ENCODE measurements at regions not wholly inside any gene's neighbourhood (a gene's known extent, or its start where the extent isn't known, plus 50 kb on each side); places are given as distances from the start of the nearest gene placed in this dataset.
A peak's percentile ranks its signal among the peaks of the same experiment; 100 is the strongest.

- peak; percentile 39 for DNase-seq
Observed at GRCh38 chr5:84685121-84685894, 300.6 kb upstream of the EDIL3 start.

GRCh38 chr5:84683594-84683993, 298.9 kb upstream of the EDIL3 start:
- no peak for DNase-seq

GRCh38 chr5:84682531-84682930, 297.9 kb upstream of the EDIL3 start:
- DNase-seq: peak; percentile 47

- no peak for DNase-seq
Observed at GRCh38 chr5:84680908-84681307, 296.2 kb upstream of the EDIL3 start.

GRCh38 chr5:84673785-84674184, 289.1 kb upstream of the EDIL3 start:
- no peak for DNase-seq

- DNase-seq: no peak
Observed at GRCh38 chr5:84667576-84667975, 282.9 kb upstream of the EDIL3 start.

- no peak for DNase-seq
Observed at GRCh38 chr5:84650429-84650828, 265.7 kb upstream of the EDIL3 start.

- no peak for DNase-seq
Observed at GRCh38 chr5:84647581-84647980, 262.9 kb upstream of the EDIL3 start.

GRCh38 chr5:84642795-84643194, 258.1 kb upstream of the EDIL3 start:
- peak; percentile 72 for DNase-seq

- DNase-seq: no peak
Observed at GRCh38 chr5:84642324-84642723, 257.6 kb upstream of the EDIL3 start.

GRCh38 chr5:84637662-84638375, 253.1 kb upstream of the EDIL3 start:
- DNase-seq: no peak

- no peak for DNase-seq
Observed at GRCh38 chr5:84635235-84636055, 250.8 kb upstream of the EDIL3 start.

- peak; percentile 7 for DNase-seq
Observed at GRCh38 chr5:84634256-84634655, 249.6 kb upstream of the EDIL3 start.

- no peak for DNase-seq
Observed at GRCh38 chr5:84632418-84632817, 247.7 kb upstream of the EDIL3 start.

- DNase-seq: no peak
Observed at GRCh38 chr5:84628918-84629317, 244.2 kb upstream of the EDIL3 start.

GRCh38 chr5:84623019-84623418, 238.3 kb upstream of the EDIL3 start:
- DNase-seq: no peak

- DNase-seq: peak; percentile 14
Observed at GRCh38 chr5:84622461-84622860, 237.8 kb upstream of the EDIL3 start.

- DNase-seq: no peak
Observed at GRCh38 chr5:84618262-84618661, 233.6 kb upstream of the EDIL3 start.

GRCh38 chr5:84614906-84615305, 230.2 kb upstream of the EDIL3 start:
- DNase-seq: no peak

- no peak for DNase-seq
Observed at GRCh38 chr5:84606784-84607183, 222.1 kb upstream of the EDIL3 start.

GRCh38 chr5:84605241-84605640, 220.6 kb upstream of the EDIL3 start:
- peak; percentile 33 for DNase-seq

GRCh38 chr5:84603568-84604185, 219.0 kb upstream of the EDIL3 start:
- peak; percentile 97 for DNase-seq

GRCh38 chr5:84602371-84602771, 217.7 kb upstream of the EDIL3 start:
- DNase-seq: no peak

Data from fibroblast of skin of abdomen (primary cell).